ENCODE measurements at regions not wholly inside any gene's neighbourhood (a gene's known extent, or its start where the extent isn't known, plus 50 kb on each side); places are given as distances from the start of the nearest gene placed in this dataset.

GRCh38 chr21:15935530-15935929, 205.7 kb downstream of the USP25 start:
- TF ChIP-seq CTCF (IDR thresholded peaks at IDR 0.05) (no peak), POLR2AphosphoS5 (IDR thresholded peaks at IDR 0.05) (no peak)

All from prostate gland (tissue), 2 donors.